HG02678 (cell line): ENCODE measurements at regions not wholly inside any gene's neighbourhood (a gene's known extent, or its start where the extent isn't known, plus 50 kb on each side); places are given as distances from the start of the nearest gene placed in this dataset.

Experiments used
- ATAC-seq: cut with Tn5 transposase; IDR thresholded peaks from one replicate; pipeline ENCODE4 v1.9.1; 2021; ENCODE audit warnings: mild to moderate bottlenecking, moderate library complexity; ENCODE audit not compliant: unreplicated experiment

- no peak for ATAC-seq
Observed at GRCh38 chr12:58815235-58815634, 105.1 kb downstream of the LRIG3 start.

GRCh38 chr12:58818546-58818945 is 101.8 kb downstream of the LRIG3 start:
- no peak for ATAC-seq

- ATAC-seq, result no peak
Observed at GRCh38 chr12:58819345-58819744, 101.0 kb downstream of the LRIG3 start.

GRCh38 chr12:58819985-58820384 is 100.3 kb downstream of the LRIG3 start:
- ATAC-seq, result no peak
